ENCODE measurements at regions not wholly inside any gene's neighbourhood (a gene's known extent, or its start where the extent isn't known, plus 50 kb on each side); places are given as distances from the start of the nearest gene placed in this dataset.

- Histone ChIP-seq H3K27ac (no peak overlapping the region), H3K27me3 (0 out of 2 replicates have a peak, but pooled peaks cover 7% of the 10 kb centered on the region), H3K4me1 (no peaks in the 10 kb centered on the region), H3K4me3 (no peak overlapping the region), H3K36me3 (no peaks in the 10 kb centered on the region), H3K9me3 (replicated peaks) (no peaks in the 10 kb centered on the region)
- no peak for DNase-seq
Observed at GRCh38 chr2:207284556-207285472, 119.1 kb upstream of the KLF7 start.

DNA sequence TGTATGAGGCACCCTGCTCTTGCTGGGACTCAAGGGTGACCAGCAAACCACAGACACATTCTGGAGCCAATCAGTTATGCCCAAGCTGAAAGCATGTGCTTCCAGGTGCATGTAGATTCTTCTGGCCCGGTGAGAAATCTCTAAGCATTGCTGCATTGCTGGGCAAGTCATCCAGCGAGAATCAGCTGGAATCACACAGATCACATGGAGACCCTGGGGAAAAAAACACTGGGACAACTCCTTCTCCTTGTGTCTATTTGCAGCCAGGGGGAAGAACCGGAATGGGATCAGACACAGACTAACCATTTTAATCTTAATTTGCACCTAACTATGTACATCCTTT lies 119.7 kb upstream of the KLF7 start:
- no peaks in the 10 kb centered on the region for H3K4me1 ChIP-seq
- DNase-seq: no peak
- H3K36me3 ChIP-seq: no peaks in the 10 kb centered on the region
- H3K27me3 ChIP-seq: 0 out of 2 replicates have a peak, but pooled peaks cover 7% of the 10 kb centered on the region
- no peak overlapping the region for H3K4me3 ChIP-seq
- H3K27ac ChIP-seq: no peak overlapping the region
- no peaks in the 10 kb centered on the region for H3K9me3 ChIP-seq (replicated peaks)

DNA sequence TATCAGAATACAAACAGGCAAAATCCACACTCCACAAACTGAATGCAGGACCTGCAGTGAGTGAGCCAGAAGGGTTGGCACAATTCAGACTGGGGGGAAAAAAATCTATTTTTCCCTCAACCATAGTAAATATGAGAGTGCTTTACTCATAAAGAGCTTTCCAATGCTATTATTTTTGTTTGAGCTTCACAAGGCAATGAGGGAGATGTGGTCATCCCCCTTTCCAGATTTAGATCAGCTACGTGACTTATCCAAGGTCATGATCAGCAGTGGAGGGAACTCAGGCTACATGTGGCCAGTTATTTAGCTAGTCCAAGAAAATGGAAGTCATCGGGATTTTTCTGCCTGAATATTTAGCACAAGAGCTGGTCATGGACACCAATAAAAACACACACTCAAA lies 120.4 kb upstream of the KLF7 start:
- H3K27ac ChIP-seq: no peak overlapping the region
- DNase-seq: no peak
- H3K36me3 ChIP-seq: no peaks in the 10 kb centered on the region
- H3K4me3 ChIP-seq: no peak overlapping the region
- no peaks in the 10 kb centered on the region for H3K4me1 ChIP-seq
- H3K27me3 ChIP-seq: 0 out of 2 replicates have a peak, but pooled peaks cover 7% of the 10 kb centered on the region
- H3K9me3 ChIP-seq (replicated peaks): no peaks in the 10 kb centered on the region

GRCh38 chr2:207288628-207289027 lies 122.9 kb upstream of the KLF7 start:
- H3K27ac ChIP-seq: no peak overlapping the region
- no peak for DNase-seq
- no peaks in the 10 kb centered on the region for H3K9me3 ChIP-seq (replicated peaks)
- H3K36me3 ChIP-seq: no peaks in the 10 kb centered on the region
- H3K4me3 ChIP-seq: no peak overlapping the region
- H3K27me3 ChIP-seq: peaks cover 7% of the 10 kb centered on the region; the same call in 1 of the 2 replicates
- no peaks in the 10 kb centered on the region for H3K4me1 ChIP-seq

GRCh38 chr2:207289295-207290018 lies 123.7 kb upstream of the KLF7 start:
- no peaks in the 10 kb centered on the region for H3K4me1 ChIP-seq
- no peak overlapping the region for H3K4me3 ChIP-seq
- no peak for DNase-seq
- H3K27ac ChIP-seq: no peak overlapping the region
- H3K27me3 ChIP-seq: peaks cover 4% of the 10 kb centered on the region; the same call in 1 of the 2 replicates
- no peaks in the 10 kb centered on the region for H3K36me3 ChIP-seq
- no peaks in the 10 kb centered on the region for H3K9me3 ChIP-seq (replicated peaks)

DNA sequence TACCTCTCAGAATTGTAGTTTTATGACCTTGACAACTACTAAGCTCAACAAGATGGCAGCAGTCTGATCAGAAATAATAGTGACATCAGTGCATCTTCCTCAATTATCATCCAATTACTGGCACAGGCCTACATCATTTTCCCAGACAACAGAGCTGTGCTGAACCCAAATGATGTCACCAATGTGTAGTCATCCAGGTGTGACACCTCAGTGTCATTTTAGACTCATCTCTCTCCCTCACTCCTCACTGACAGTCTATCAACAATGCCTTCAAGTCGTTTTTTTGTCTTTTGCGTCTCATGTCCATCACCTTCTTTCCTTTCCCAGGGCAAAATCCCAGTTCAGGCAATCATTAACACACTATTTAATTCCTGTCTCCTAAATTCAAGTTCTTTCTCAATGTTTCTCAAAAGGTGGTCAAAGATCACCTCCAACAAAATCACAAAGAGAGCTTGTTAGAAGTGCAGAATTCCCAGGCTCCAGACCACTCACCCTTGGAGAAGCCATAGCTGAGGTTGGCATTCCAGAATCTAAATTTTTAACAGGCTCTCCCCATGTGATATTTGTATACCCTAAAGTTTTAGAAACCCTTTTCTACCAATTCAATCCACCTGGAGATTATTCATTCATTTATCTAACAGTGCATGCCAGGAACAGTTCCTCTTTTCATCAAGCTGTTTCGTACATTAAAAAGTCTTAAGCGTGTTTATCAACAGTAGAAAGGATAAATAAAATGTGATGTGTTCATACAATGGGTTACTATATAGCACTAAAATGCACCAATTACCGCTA lies 125.3 kb upstream of the KLF7 start:
- H3K4me1 ChIP-seq: no peaks in the 10 kb centered on the region
- DNase-seq: no peak
- no peaks in the 10 kb centered on the region for H3K36me3 ChIP-seq
- H3K9me3 ChIP-seq (replicated peaks): no peaks in the 10 kb centered on the region; the same call in 1 of the 2 replicates
- no peak overlapping the region for H3K27ac ChIP-seq
- peaks cover 4% of the 10 kb centered on the region; the same call in 1 of the 2 replicates for H3K27me3 ChIP-seq
- H3K4me3 ChIP-seq: no peak overlapping the region

GRCh38 chr2:207291625-207292252 lies 126.0 kb upstream of the KLF7 start:
- H3K27me3 ChIP-seq: peaks cover 4% of the 10 kb centered on the region; the same call in 1 of the 2 replicates
- no peaks in the 10 kb centered on the region; the same call in 1 of the 2 replicates for H3K9me3 ChIP-seq (replicated peaks)
- no peak overlapping the region for H3K27ac ChIP-seq
- no peak overlapping the region for H3K4me3 ChIP-seq
- no peaks in the 10 kb centered on the region for H3K4me1 ChIP-seq
- no peak for DNase-seq
- no peaks in the 10 kb centered on the region for H3K36me3 ChIP-seq

DNA sequence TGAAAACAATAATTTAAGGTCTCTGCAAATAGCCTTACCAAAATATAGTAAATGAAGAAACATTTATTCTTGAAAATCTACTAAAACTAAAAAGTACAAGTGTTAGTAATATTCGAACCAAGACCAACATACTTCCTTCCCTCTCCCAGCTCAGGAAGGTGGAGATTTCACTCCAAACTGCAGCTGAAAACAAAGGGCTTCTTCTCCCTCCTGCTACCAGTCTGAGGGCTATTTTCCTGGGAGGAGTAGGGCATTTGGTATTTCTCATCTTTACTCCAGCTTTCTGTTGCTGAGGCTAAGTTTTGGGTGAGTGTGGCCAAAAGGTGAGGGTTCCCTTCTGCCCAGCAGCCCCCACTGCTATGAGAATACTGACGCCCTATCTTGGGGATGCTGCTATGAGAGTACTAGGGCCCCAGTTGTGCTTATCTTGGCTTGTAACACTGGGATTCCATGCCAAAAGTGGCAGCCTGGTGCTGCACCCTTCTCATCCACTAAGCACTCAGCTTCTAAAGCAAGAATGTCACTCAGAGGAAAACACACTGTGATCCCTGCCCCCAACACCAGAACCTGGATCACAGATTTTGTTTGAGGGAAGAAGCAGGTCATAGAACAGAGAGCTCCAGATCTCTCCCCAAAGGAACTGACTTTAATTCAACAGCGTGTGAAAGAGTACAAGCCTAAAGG lies 130.7 kb upstream of the KLF7 start:
- Histone ChIP-seq H3K27ac (no peak overlapping the region), H3K4me1 (no peaks in the 10 kb centered on the region), H3K27me3 (peaks cover 4% of the 10 kb centered on the region; the same call in 1 of the 2 replicates), H3K9me3 (replicated peaks) (no peaks in the 10 kb centered on the region; the same call in 1 of the 2 replicates), H3K36me3 (no peaks in the 10 kb centered on the region), H3K4me3 (no peak overlapping the region)
- no peak for DNase-seq

DNA sequence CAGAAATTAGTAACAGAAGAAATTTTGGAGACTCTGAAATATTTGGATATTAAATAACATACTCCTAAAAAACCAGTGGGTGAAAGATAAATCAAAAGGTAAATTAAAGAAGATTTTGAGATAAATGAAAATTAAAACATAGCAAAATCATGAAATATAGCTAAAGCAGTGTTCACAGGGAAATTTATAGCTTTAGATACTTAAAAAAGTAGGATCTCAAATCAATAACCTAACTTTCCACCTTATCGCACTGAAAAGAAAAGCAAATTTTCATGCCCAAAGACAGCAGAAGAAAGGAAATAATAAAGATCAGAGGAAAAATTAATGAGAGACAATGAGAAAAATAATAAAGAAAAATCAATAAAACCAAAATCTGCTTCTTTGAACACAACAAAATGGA lies 135.1 kb upstream of the KLF7 start:
- H3K4me1 ChIP-seq: no peaks in the 10 kb centered on the region
- H3K27me3 ChIP-seq: no peaks in the 10 kb centered on the region
- H3K36me3 ChIP-seq: no peaks in the 10 kb centered on the region
- no peak overlapping the region for H3K27ac ChIP-seq
- no peak overlapping the region for H3K4me3 ChIP-seq
- DNase-seq: no peak
- H3K9me3 ChIP-seq (replicated peaks): no peaks in the 10 kb centered on the region; the same call in 1 of the 2 replicates

DNA sequence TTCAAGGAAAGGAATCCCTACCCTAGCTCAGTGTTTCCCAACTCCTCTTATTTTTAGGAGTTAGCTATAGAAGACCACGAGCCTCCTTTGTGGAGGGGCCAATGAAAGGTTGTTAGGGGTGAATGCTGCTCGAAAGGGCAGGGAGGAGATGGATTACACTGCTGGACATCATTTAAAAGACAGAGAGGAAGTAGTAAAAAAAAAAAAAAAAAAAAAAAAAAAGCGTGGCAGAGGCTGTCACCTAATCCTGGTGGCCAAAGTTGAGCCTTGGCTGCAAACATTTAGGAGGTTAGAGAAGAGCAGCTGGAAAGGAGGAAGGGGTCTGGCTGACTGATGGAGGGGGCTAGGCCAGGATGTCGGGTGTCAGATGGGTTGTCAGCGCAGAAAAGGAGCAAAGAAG lies 139.0 kb upstream of the KLF7 start:
- Histone ChIP-seq H3K27me3 (no peaks in the 10 kb centered on the region), H3K4me3 (no peak overlapping the region), H3K9me3 (replicated peaks) (no peaks in the 10 kb centered on the region; the same call in 1 of the 2 replicates), H3K36me3 (no peaks in the 10 kb centered on the region), H3K27ac (no peak overlapping the region), H3K4me1 (no peaks in the 10 kb centered on the region)
- no peak for DNase-seq

DNA sequence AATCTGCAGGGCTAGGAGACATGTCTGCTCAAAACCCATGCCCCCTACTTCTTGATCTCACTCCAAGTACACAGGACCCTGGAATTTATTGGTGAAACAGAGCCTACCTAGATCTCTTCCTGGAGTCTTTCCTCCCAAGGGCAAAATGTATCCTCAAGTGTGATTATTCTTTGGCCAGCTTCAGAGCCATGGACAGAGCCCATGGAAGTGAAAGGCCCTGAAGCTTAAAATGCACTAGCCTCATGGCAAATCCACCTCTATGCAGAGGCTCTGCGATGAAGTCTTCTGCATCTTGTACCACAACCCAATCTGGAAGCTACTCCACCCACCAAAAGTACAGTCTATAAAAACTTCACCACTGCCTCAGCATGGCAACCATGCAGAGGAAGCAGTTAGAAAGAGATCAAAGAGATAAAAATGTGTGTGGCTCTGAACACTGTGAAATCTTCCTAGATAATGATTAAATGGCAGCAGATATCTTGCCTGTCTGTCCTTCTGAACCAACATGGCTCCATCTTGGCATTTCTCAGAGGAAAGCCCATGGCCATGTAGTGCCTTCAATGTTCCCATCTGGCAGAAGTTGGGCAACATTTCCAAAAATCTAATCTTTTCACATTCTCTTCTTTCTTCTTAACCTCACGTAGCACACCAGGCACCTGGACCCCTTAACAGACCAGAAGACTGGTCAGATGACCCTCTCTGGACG lies 142.9 kb upstream of the KLF7 start:
- no peaks in the 10 kb centered on the region for H3K36me3 ChIP-seq
- H3K4me1 ChIP-seq: no peaks in the 10 kb centered on the region
- DNase-seq: no peak
- no peak overlapping the region for H3K27ac ChIP-seq
- H3K4me3 ChIP-seq: no peak overlapping the region
- no peaks in the 10 kb centered on the region for H3K9me3 ChIP-seq (replicated peaks)
- H3K27me3 ChIP-seq: no peaks in the 10 kb centered on the region

- Histone ChIP-seq H3K4me3 (no peak overlapping the region), H3K36me3 (no peaks in the 10 kb centered on the region), H3K27me3 (no peaks in the 10 kb centered on the region), H3K27ac (no peak overlapping the region), H3K9me3 (replicated peaks) (no peaks in the 10 kb centered on the region), H3K4me1 (no peaks in the 10 kb centered on the region)
- DNase-seq: peak; percentile 4 to 10
Observed at GRCh38 chr2:207311316-207312005, 145.7 kb upstream of the KLF7 start.

DNA sequence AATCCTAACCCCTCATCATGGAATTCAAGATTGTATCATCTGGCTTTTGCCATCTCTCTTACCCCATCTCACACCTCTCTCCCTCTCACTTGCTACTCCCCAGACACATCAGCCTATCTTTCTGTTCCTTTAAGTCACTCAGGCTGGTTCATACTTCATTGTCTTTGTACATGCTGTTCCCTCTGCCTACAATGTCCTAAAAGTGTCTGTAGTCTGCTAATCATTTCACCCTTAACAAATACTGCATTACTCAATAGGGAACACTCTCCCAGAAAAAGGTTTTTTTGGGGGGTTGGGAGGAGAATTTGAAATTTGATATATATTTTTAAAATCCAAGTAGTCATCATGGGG lies 146.2 kb upstream of the KLF7 start:
- no peak for DNase-seq
- H3K36me3 ChIP-seq: no peaks in the 10 kb centered on the region
- H3K4me3 ChIP-seq: no peak overlapping the region
- H3K4me1 ChIP-seq: no peaks in the 10 kb centered on the region
- H3K27me3 ChIP-seq: no peaks in the 10 kb centered on the region
- H3K27ac ChIP-seq: no peak overlapping the region
- no peaks in the 10 kb centered on the region for H3K9me3 ChIP-seq (replicated peaks)
